GM23248 (cell line): ENCODE measurements at regions not wholly inside any gene's neighbourhood (a gene's known extent, or its start where the extent isn't known, plus 50 kb on each side); places are given as distances from the start of the nearest gene placed in this dataset.

ENCODE experiments used
- DNase-seq: peaks from one replicate; pipeline ENCODE4 v3.0.0-alpha.2; 2015
- H2AFZ ChIP-seq: fragments of 200-600 bp; sonication (generic); 2 replicates; pipeline ENCODE4 v1.6.1; 2016; ENCODE audit warnings: antibody characterized with exemption
- H3F3A ChIP-seq: fragments of 200-600 bp; sonication (generic); 2 replicates; pipeline ENCODE4 v1.6.1; 2016; ENCODE audit warnings: mild to moderate bottlenecking, antibody characterized with exemption, mixed run types; ENCODE audit not compliant: insufficient read depth
- H3K27ac ChIP-seq: fragments of 200-600 bp; sonication (generic); 2 replicates; pipeline ENCODE4 v1.5.1; 2016; ENCODE audit warnings: mild to moderate bottlenecking
- H3K27me3 ChIP-seq: fragments of 200-600 bp; sonication (generic); replicated peaks from 2 replicates; pipeline ENCODE4 v1.6.1; 2016; ENCODE audit warnings: mild to moderate bottlenecking; ENCODE audit not compliant: insufficient read depth
- H3K36me3 ChIP-seq: fragments of 200-600 bp; sonication (generic); 2 replicates; pipeline ENCODE4 v1.6.1; 2016; ENCODE audit warnings: low read depth, mild to moderate bottlenecking
- H3K4me1 ChIP-seq: fragments of 200-600 bp; sonication (generic); 2 replicates; pipeline ENCODE4 v1.6.1; 2016; ENCODE audit warnings: mild to moderate bottlenecking; ENCODE audit not compliant: insufficient read depth
- H3K4me2 ChIP-seq: fragments of 200-600 bp; sonication (generic); one replicate; pipeline ENCODE4 v1.6.1; 2016; ENCODE audit warnings: mild to moderate bottlenecking; ENCODE audit not compliant: unreplicated experiment
- H3K4me3 ChIP-seq: fragments of 200-600 bp; sonication (generic); 2 replicates; pipeline ENCODE4 v1.5.1; 2016; ENCODE audit warnings: mild to moderate bottlenecking
- H3K79me2 ChIP-seq: fragments of 200-600 bp; sonication (generic); 2 replicates; pipeline ENCODE4 v1.6.1; 2016; ENCODE audit warnings: mild to moderate bottlenecking; ENCODE audit not compliant: insufficient read depth
- H3K9ac ChIP-seq: fragments of 200-600 bp; sonication (generic); 2 replicates; pipeline ENCODE4 v1.6.1; 2016; ENCODE audit warnings: mild to moderate bottlenecking
- H3K9me2 ChIP-seq: fragments of 200-600 bp; sonication (generic); 2 replicates; pipeline ENCODE4 v1.6.1; 2016; ENCODE audit warnings: mixed run types, mild to moderate bottlenecking, moderate library complexity; ENCODE audit not compliant: insufficient read depth
- H3K9me3 ChIP-seq: fragments of 200-600 bp; sonication (generic); one replicate; pipeline ENCODE4 v1.6.1; 2017; ENCODE audit warnings: low read depth
- H4K20me1 ChIP-seq: fragments of 200-600 bp; sonication (generic); 2 replicates; pipeline ENCODE4 v1.6.0; 2016; ENCODE audit not compliant: insufficient read depth
- EZH2 ChIP-seq: fragments of 200-600 bp; sonication (generic); IDR thresholded peaks from 2 replicates; pipeline ENCODE4 v1.6.1; 2018; ENCODE audit warnings: antibody characterized with exemption, mild to moderate bottlenecking; ENCODE audit not compliant: insufficient read depth, poor library complexity, severe bottlenecking
- EZH2phosphoT487 ChIP-seq: fragments of 200-600 bp; sonication (generic); IDR thresholded peaks from 2 replicates; pipeline ENCODE4 v1.6.1; 2018; ENCODE audit warnings: antibody characterized with exemption, moderate library complexity, mild to moderate bottlenecking, low read depth; ENCODE audit not compliant: insufficient read depth
- WGBS, 2 experiments: methylation state at CpG; one replicate each; pipeline ENCODE4 v1.1.6; 2015 to 2017; ENCODE audit warnings: low lambda C conversion rate in 2 of 2, low coverage in 1 of 2; ENCODE audit errors: missing lambda C conversion rate in 2 of 2; 5-methylcytosine and 5-hydroxymethylcytosine counted together
- in situ Hi-C: fragments of 300-500 bp; cut with MboI; formaldehyde crosslinking; loops from 2 replicates; pipeline ENCODE4 v1.15.0; 2020

DNA sequence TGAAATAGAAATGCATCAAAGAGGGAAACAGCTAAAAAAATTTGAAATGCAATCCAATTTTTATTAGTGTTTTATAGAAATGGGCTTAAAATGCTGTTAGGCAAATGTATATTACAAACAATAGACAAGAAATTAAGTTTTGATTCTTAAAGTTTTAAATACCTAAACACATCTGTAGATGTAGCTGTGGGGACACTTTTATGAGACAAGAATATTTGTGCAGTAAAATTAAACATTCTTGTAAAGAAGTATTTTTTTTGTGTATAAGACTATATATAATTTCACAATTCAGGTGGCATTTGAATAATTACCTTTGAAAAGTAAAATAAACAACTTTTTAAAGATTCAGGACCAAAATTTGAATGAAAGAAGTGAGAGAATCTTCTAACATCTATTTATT lies 1015.9 kb downstream of the REEP3 start:
- Histone ChIP-seq H3K4me2 (no peak overlapping the region), H3K36me3 (no peaks in the 10 kb centered on the region), H3K27ac (no peak overlapping the region), H3K79me2 (no peaks in the 10 kb centered on the region), H3K4me1 (no peaks in the 10 kb centered on the region), H3K9ac (no peak overlapping the region), H3K9me3 (no peaks in the 10 kb centered on the region), H4K20me1 (no peaks in the 10 kb centered on the region), H3K27me3 (no peaks in the 10 kb centered on the region), H3K4me3 (no peak overlapping the region), H3F3A (no peaks in the 10 kb centered on the region), H3K9me2 (no peaks in the 10 kb centered on the region), H2AFZ (no peak overlapping the region)
- no peak for DNase-seq
- no peak for TF ChIP-seq EZH2
- TF ChIP-seq EZH2phosphoT487: no peak
- in situ Hi-C loops: no loop called here

DNA sequence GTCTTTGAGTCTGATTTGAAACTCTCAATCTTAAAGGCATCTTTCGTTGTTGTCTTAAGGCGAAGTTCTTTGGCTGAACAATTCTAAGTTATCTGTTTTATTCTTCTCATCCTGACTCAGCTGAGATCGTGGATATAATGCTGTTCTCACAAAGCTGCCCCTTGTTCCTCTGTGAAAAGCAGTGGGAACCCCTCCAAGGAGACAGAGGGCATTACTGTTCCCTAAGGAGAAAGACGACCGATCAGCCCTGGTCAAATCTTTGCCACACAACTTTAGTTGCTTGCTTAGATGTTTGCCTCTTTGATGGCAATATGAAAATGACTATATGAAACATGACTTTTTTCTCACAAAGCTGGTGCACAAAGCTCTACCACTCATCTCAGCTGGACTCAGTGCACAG lies 1016.7 kb downstream of the REEP3 start:
- WGBS, 2 experiments: 27 to 30% methylated on average over 5 of the region's 5 CpGs
- H3K36me3 ChIP-seq: no peaks in the 10 kb centered on the region

DNA sequence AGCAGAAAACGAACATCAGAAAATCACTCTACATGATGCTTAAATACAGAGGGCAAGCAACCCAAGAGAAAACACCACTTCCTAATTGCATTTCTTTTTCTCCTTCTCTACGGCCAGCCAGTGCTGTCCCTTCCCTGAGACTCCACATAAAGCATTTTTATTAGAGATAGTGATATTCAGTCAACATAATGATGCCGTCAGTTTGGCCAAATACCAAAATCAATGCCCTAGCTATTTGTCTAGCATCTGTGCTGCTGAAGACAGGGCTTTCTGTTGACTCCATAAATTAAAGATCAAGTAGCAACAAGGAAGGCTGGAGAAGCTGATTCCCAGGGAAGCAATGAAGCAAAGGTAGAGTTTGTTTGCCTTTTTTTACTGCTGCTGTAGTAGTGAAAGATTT lies 1024.9 kb downstream of the REEP3 start:
- H3K9me3 ChIP-seq: peaks cover 4% of the 10 kb centered on the region
- H2AFZ ChIP-seq: no peak overlapping the region
- H3F3A ChIP-seq: no peaks in the 10 kb centered on the region
- WGBS, 2 experiments: 4 to 5% methylated on average over 3 of the region's 3 CpGs
- H3K79me2 ChIP-seq: no peaks in the 10 kb centered on the region
- TF ChIP-seq EZH2: no peak
- TF ChIP-seq EZH2phosphoT487: no peak
- no peak overlapping the region for H3K9ac ChIP-seq
- DNase-seq: no peak
- no peak overlapping the region for H3K4me2 ChIP-seq
- H3K4me1 ChIP-seq: no peaks in the 10 kb centered on the region
- in situ Hi-C loops: no loop called here
- H4K20me1 ChIP-seq: no peaks in the 10 kb centered on the region
- H3K36me3 ChIP-seq: no peaks in the 10 kb centered on the region
- H3K4me3 ChIP-seq: no peak overlapping the region
- no peaks in the 10 kb centered on the region for H3K9me2 ChIP-seq
- H3K27me3 ChIP-seq: no peaks in the 10 kb centered on the region
- H3K27ac ChIP-seq: no peak overlapping the region

More for the DNA sequence above, 1016.7 kb downstream of the REEP3 start:
- H3K27me3 ChIP-seq: no peaks in the 10 kb centered on the region
- no peak overlapping the region for H3K27ac ChIP-seq
- no peak overlapping the region for H3K4me2 ChIP-seq
- no peak overlapping the region for H2AFZ ChIP-seq
- in situ Hi-C loops: no loop called here
- H3K9me2 ChIP-seq: no peaks in the 10 kb centered on the region
- no peak overlapping the region for H3K9ac ChIP-seq
- H4K20me1 ChIP-seq: no peaks in the 10 kb centered on the region
- no peaks in the 10 kb centered on the region for H3K4me1 ChIP-seq
- TF ChIP-seq EZH2phosphoT487: no peak
- TF ChIP-seq EZH2: no peak
- no peak overlapping the region for H3K4me3 ChIP-seq
- H3K9me3 ChIP-seq: peaks cover 4% of the 10 kb centered on the region
- no peaks in the 10 kb centered on the region for H3K79me2 ChIP-seq
- DNase-seq: no peak
- H3F3A ChIP-seq: no peaks in the 10 kb centered on the region

DNA sequence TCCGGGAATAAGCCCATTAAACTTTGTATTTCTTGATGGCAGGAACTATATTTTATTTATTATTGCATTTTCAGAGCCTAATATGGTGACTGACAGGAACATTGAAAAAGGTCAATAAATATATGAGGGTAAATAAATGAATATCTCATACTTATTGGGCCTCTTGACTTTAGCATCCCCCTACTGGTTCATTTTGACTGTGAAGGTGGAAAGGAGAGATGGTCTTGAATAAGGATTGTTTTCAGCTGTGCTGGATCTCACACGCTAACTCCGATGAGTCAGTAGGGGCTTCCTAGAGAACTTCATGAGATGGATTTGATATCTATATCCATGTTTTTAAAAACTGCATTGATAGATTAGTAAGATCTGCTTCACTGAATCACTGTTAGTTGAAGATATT lies 1026.0 kb downstream of the REEP3 start:
- Histone ChIP-seq H3K36me3 (no peaks in the 10 kb centered on the region), H3K4me3 (no peak overlapping the region), H3K4me1 (no peaks in the 10 kb centered on the region), H4K20me1 (no peaks in the 10 kb centered on the region), H3K9me3 (peaks cover 4% of the 10 kb centered on the region), H3K27me3 (no peaks in the 10 kb centered on the region), H3K9me2 (no peaks in the 10 kb centered on the region), H3K9ac (no peak overlapping the region), H3K79me2 (no peaks in the 10 kb centered on the region), H2AFZ (no peak overlapping the region), H3F3A (no peaks in the 10 kb centered on the region), H3K4me2 (no peak overlapping the region), H3K27ac (no peak overlapping the region)
- WGBS, 2 experiments: 52 to 55% methylated on average over 3 of the region's 3 CpGs
- DNase-seq: no peak
- in situ Hi-C loops: no loop called here
- TF ChIP-seq EZH2phosphoT487 (no peak), EZH2 (no peak)

DNA sequence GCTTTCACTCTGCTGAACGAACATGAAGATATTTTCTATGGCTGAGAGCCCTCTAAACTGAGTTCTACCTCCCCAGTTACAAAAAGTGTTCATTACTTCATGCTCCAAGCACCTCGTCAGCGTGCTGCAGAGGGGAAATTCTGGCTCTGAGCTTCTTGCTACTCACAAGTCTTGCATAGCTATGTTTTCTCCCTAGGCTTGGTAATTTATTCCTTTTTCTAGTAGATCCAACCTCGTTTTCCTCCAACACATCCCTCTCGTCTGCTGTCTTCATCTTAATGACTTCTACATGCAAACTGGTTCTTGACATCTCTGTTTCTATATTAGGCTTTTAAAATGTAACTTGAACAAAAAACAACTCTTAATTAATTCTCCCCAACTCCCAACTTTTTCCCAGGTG lies 1034.5 kb downstream of the REEP3 start:
- Histone ChIP-seq H3K9ac (no peak overlapping the region), H2AFZ (no peak overlapping the region), H3K9me3 (no peaks in the 10 kb centered on the region), H3K36me3 (no peaks in the 10 kb centered on the region), H3F3A (no peaks in the 10 kb centered on the region), H3K79me2 (no peaks in the 10 kb centered on the region), H3K27ac (no peak overlapping the region), H3K9me2 (no peaks in the 10 kb centered on the region), H4K20me1 (no peaks in the 10 kb centered on the region), H3K4me3 (no peak overlapping the region), H3K27me3 (no peaks in the 10 kb centered on the region), H3K4me1 (no peaks in the 10 kb centered on the region), H3K4me2 (no peak overlapping the region)
- WGBS, 2 experiments: 3 to 7% methylated on average over 5 of the region's 5 CpGs
- DNase-seq: no peak
- no peak for TF ChIP-seq EZH2
- TF ChIP-seq EZH2phosphoT487: no peak
- in situ Hi-C loops: no loop called here
